Liver (tissue), 2 donors: ENCODE measurements at regions not wholly inside any gene's neighbourhood (a gene's known extent, or its start where the extent isn't known, plus 50 kb on each side); places are given as distances from the start of the nearest gene placed in this dataset.

Experiments
- TAF1 ChIP-seq: conservative IDR thresholded peaks from 2 replicates; pipeline ENCODE4 v1.6.1; 2016; ENCODE audit warnings: antibody characterized with exemption, mild to moderate bottlenecking
- TF ChIP-seq, protein P1 (sequence below): IDR thresholded peaks from 2 replicates; pipeline ENCODE4 v1.6.1; 2016; ENCODE audit warnings: antibody characterized with exemption
- TF ChIP-seq, protein P2 (sequence below): IDR thresholded peaks from 2 replicates; pipeline ENCODE4 v1.6.1; 2016; ENCODE audit warnings: antibody characterized with exemption, mild to moderate bottlenecking
- donor health status: healthy.

DNA sequence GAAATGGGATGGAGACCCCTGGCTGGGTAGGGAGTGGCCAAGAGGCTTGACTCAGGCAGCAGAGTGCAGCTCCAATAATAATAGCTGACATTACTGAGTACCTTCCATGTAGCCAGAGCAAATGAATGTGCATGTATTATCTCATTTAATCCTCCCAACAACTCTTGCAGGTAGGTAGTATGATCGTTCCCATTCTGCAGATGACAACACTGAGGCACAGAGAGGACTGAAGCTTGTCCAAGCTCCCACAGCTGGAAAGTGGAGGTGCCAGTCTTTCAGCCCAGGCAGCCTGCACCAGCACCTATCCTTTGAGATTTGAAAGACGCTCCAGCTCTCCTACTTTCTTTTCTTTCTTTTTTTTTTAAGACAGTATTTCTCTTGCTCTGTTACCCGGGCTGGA is 87.6 kb downstream of the PCDH1 start:
- TF ChIP-seq, protein P1, sequence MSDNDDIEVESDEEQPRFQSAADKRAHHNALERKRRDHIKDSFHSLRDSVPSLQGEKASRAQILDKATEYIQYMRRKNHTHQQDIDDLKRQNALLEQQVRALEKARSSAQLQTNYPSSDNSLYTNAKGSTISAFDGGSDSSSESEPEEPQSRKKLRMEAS, result no peak
- TF ChIP-seq, protein P2, sequence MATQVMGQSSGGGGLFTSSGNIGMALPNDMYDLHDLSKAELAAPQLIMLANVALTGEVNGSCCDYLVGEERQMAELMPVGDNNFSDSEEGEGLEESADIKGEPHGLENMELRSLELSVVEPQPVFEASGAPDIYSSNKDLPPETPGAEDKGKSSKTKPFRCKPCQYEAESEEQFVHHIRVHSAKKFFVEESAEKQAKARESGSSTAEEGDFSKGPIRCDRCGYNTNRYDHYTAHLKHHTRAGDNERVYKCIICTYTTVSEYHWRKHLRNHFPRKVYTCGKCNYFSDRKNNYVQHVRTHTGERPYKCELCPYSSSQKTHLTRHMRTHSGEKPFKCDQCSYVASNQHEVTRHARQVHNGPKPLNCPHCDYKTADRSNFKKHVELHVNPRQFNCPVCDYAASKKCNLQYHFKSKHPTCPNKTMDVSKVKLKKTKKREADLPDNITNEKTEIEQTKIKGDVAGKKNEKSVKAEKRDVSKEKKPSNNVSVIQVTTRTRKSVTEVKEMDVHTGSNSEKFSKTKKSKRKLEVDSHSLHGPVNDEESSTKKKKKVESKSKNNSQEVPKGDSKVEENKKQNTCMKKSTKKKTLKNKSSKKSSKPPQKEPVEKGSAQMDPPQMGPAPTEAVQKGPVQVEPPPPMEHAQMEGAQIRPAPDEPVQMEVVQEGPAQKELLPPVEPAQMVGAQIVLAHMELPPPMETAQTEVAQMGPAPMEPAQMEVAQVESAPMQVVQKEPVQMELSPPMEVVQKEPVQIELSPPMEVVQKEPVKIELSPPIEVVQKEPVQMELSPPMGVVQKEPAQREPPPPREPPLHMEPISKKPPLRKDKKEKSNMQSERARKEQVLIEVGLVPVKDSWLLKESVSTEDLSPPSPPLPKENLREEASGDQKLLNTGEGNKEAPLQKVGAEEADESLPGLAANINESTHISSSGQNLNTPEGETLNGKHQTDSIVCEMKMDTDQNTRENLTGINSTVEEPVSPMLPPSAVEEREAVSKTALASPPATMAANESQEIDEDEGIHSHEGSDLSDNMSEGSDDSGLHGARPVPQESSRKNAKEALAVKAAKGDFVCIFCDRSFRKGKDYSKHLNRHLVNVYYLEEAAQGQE, result no peak
- TF ChIP-seq TAF1, result no peak
